Fibroblast of upper back skin (primary cell): ENCODE measurements at regions not wholly inside any gene's neighbourhood (a gene's known extent, or its start where the extent isn't known, plus 50 kb on each side); places are given as distances from the start of the nearest gene placed in this dataset.
"Not testable (repeated sequence)": the region's sequence is repeated elsewhere in the genome, so short reads cannot be mapped to it uniquely, and the experiment has no call there.

ENCODE experiments used
- DNase-seq: peaks from one replicate; pipeline ENCODE4 v3.0.0-alpha.2; 2013

- no peak for DNase-seq
Observed at GRCh38 chr4:126182786-126183185, 868.0 kb downstream of the FAT4 start.

- DNase-seq = no peak
Observed at GRCh38 chr4:126183206-126183605, 868.5 kb downstream of the FAT4 start.

GRCh38 chr4:126191536-126191935 is 876.8 kb downstream of the FAT4 start:
- DNase-seq = no peak

- DNase-seq = no peak
Observed at GRCh38 chr4:126192506-126192905, 877.8 kb downstream of the FAT4 start.

GRCh38 chr4:126201251-126202138 is 886.7 kb downstream of the FAT4 start:
- DNase-seq = not testable (repeated sequence)

- no peak for DNase-seq
Observed at GRCh38 chr4:126202226-126202625, 887.5 kb downstream of the FAT4 start.

- DNase-seq = no peak
Observed at GRCh38 chr4:126207910-126208309, 893.2 kb downstream of the FAT4 start.

GRCh38 chr4:126209147-126209546 is 894.4 kb downstream of the FAT4 start:
- no peak for DNase-seq

- DNase-seq = no peak
Observed at GRCh38 chr4:126213996-126214395, 899.2 kb downstream of the FAT4 start.

- no peak for DNase-seq
Observed at GRCh38 chr4:126215759-126216158, 901.0 kb downstream of the FAT4 start.

GRCh38 chr4:126216611-126217010 is 901.9 kb downstream of the FAT4 start:
- DNase-seq = no peak

- no peak for DNase-seq
Observed at GRCh38 chr4:126221282-126221681, 906.5 kb downstream of the FAT4 start.

- no peak for DNase-seq
Observed at GRCh38 chr4:126221717-126222340, 907.1 kb downstream of the FAT4 start.

- DNase-seq = peak; percentile 25
Observed at GRCh38 chr4:126223784-126224407, 909.1 kb downstream of the FAT4 start.

GRCh38 chr4:126227428-126227827 is 912.7 kb downstream of the FAT4 start:
- DNase-seq = no peak

GRCh38 chr4:126230269-126230668 is 915.5 kb downstream of the FAT4 start:
- peak; percentile 44 for DNase-seq

- DNase-seq = no peak
Observed at GRCh38 chr4:126233483-126233882, 918.7 kb downstream of the FAT4 start.

- no peak for DNase-seq
Observed at GRCh38 chr4:126238013-126238412, 923.3 kb downstream of the FAT4 start.

- DNase-seq = peak; percentile 76
Observed at GRCh38 chr4:126241634-126242033, 926.9 kb downstream of the FAT4 start.

- DNase-seq = no peak
Observed at GRCh38 chr4:126242679-126243390, 928.1 kb downstream of the FAT4 start.

GRCh38 chr4:126247409-126247808 is 932.7 kb downstream of the FAT4 start:
- DNase-seq = no peak

- no peak for DNase-seq
Observed at GRCh38 chr4:126250006-126250405, 935.3 kb downstream of the FAT4 start.

GRCh38 chr4:126251169-126251568 is 936.4 kb downstream of the FAT4 start:
- no peak for DNase-seq
